Renal cortex interstitium (tissue), 11 donors: ENCODE measurements at regions not wholly inside any gene's neighbourhood (a gene's known extent, or its start where the extent isn't known, plus 50 kb on each side); places are given as distances from the start of the nearest gene placed in this dataset.
"Not testable (repeated sequence)": the region's sequence is repeated elsewhere in the genome, so short reads cannot be mapped to it uniquely, and the experiment has no call there.

Source experiments
- DNase-seq, 11 donors: peaks; one replicate each; pipeline ENCODE4 v3.0.0-alpha.2; 2013; ENCODE audit warnings: low read depth in 9 of 11, low spot score in 4 of 11; ENCODE audit errors: extremely low read depth in 1 of 11

GRCh38 chrY:12357204-12357603 lies 343.8 kb upstream of the USP9Y start:
- DNase-seq = no peak

DNA sequence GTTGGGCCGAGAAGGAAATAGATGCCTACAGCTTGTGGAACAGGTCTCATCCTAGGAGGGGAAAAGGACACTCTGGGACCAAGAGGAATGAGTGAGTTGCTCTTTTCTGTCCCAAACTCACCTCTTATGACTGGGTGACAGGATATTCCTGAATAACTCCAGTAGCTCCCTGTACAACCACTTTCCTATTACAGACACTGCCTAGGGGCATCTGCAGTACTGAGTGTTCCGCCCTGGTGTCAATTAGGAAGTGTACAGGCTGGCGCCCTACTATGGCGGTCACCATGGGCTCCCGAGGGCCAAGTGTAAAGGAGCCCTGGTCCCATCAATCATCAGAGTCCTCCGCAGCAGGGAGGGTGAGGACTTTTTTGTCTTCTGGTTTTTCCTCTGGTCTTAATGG lies 343.4 kb upstream of the USP9Y start:
- no peak for DNase-seq

DNA sequence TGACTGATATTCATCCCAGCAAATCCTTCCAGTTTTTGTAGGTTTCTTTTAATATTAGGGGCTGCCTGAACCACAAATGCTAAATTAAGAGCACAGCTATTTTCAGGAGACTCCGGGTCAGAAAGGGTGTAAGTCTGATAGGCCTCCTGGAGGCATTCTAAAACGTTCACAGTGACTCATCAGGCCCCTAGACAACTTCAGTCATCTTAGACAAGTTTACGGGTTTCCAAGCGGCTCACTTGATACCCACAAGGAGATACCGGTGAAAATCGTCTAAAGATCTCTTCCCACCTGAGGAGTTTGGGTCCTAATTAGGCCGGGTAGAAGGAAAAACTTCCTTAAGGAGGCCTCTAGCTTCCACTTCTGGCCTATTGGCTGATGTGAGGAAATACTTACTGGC lies 342.7 kb upstream of the USP9Y start:
- DNase-seq = no peak

DNA sequence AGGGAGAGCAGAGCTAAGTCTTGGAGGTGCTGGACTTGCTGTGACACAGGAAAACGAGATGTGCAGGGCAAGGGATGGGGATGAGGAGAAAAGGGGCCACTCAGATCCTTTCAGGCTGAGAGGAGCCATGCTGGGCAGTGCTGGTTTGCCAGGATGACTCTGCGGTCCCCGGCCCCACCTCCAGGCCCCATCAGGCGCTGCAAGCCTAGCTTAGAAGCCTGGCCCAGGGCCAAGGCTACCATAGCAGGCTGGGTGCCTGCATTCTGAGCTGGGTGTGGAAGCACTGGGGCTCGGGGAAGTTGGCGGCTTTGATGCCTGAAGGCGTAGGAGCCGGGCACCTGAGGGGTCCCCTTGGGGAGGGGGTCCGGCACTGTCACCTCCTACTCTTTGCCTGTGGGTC lies 341.2 kb upstream of the USP9Y start:
- no peak for DNase-seq

GRCh38 chrY:12360496-12360895 lies 340.5 kb upstream of the USP9Y start:
- DNase-seq = no peak

GRCh38 chrY:12365311-12365910 lies 335.6 kb upstream of the USP9Y start:
- DNase-seq = no peak

DNA sequence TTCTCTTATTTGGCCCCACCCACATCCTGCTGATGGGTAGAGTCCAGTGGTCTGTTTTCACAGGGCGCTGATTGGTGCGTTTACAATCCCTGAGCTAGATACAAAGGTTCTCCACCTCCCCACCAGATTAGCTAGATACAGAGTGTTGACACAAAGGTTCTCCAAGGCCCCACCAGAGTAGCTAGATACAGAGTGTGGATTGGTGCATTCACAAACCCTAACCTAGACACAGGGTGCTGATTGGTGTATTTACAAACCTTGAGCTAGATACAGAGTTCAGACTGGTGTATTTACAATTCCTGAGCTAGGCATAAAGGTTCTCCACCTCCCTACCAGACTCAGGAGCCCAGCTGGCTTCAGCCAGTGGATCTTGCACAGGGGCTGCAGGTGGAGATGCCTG lies 326.4 kb upstream of the USP9Y start:
- DNase-seq = not testable (repeated sequence)

GRCh38 chrY:12391655-12392559 lies 309.1 kb upstream of the USP9Y start:
- not testable (repeated sequence) for DNase-seq

DNA sequence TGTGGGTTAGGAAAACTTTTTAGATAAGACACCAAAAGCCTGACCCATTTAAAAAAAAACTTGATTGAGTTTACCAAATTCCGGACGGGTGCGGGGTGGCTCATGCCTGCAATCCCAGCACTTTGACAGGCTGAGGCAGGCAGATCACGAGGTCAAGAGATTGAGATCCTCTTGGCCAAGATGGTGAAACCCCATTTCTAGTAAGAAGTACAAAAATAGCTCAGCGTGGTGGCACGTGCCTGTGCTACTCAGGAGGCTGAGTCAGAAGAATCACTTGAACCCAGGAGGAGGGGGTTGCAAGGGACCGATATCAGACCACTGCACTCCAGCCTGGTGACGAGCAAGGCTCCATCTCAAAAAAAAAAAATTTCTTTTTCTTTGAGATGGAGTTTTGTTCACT lies 307.8 kb upstream of the USP9Y start:
- no peak for DNase-seq

GRCh38 chrY:12395381-12396120 lies 305.5 kb upstream of the USP9Y start:
- DNase-seq = not testable (repeated sequence)

DNA sequence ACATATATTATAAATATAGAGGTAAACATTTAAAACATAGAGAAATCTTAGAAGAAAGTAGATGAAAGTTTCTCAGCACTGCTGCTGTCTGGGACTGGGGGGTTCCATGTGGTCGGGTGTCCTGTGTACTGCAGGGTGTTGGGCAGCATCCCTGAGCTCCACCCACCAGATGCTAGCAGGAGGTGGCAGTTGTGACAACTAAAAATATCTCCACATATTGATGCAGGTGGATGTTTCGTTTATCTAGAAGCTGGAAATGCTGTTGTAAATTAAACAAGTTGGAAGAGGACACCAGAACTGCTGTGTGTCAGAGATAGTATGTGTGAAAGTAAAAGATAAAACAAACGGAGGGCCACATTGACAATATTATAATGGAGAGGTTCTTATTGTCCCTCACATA lies 297.1 kb upstream of the USP9Y start:
- DNase-seq = no peak

GRCh38 chrY:12408236-12408635 lies 292.8 kb upstream of the USP9Y start:
- no peak for DNase-seq

DNA sequence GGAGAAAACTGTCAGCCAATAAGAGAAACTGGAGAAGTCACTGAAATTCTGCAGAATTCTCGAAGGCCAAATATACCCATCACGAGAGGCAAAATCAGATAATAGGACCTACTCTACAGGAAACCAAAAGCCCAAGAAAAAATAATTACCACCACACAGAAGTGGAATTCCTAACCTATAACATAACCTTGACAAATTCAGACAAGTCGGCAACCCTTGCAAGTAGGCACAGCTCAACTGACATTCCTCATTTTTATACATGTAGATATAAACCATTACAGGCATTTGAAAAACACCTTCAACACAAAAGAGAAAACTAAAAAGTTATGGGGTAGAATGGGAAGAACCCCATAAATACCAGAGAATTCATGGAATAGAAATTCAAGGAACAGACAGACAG lies 290.3 kb upstream of the USP9Y start:
- no peak for DNase-seq

- peak in 3 of 11 donors; percentile 24 to 38 (median 36) for DNase-seq
Measured at GRCh38 chrY:12421072-12421787, 279.8 kb upstream of the USP9Y start.

DNA sequence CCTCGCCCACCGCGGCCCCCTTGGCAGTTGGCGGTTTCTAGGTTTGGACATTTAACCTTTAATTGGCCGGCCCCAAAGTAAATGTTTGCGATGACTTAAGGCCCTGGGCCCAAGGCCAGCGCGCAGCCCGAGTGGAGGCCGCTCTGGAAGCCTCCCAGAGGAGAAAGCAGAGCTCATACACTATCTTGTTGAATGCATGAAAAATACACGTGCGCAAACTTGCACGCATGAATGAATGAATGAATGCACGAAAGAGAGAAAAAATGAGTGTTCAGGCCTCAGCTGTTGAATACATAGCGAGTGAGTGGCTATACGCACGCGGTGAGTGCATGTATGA lies 279.3 kb upstream of the USP9Y start:
- DNase-seq = no peak

- DNase-seq = no peak
Measured at GRCh38 chrY:12422536-12422935, 278.5 kb upstream of the USP9Y start.

DNA sequence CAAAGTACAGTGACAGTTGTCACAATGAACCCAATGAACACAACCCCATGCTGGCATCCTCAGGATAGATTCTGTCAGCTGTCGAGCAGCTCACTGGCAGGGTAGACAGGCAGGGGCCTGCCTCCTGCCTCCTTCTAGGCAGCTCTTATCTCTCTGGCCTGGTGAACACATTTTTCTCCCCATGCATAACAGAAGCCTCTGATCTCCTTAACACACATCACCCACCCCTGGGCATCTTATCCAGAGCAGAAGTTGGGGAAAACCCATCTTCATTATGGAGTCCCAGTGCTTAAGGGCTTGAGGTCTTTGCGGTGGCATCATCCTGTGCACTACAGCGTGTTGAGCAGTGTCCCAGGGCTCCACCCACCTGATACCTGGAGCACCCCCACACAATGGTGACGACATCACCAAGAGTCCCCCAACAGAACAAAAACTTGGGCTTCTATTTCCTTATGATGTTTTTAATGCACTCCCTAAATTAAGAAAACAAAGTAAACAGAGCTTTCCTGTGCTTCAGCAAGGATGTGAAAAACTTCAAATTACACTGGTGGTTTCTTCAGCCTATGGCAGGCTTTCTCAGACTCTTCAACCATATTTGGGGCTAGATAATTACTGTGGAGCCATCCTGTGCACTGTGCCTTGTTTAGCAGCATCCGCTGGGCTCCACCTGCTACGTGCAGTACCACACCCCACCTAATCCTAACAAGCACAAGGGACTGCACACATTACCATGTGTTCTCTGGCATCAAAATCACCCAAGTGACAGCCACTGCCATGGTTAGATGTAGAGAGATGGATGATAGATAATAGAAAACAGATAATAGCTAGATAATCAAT lies 277.4 kb upstream of the USP9Y start:
- no peak for DNase-seq

DNA sequence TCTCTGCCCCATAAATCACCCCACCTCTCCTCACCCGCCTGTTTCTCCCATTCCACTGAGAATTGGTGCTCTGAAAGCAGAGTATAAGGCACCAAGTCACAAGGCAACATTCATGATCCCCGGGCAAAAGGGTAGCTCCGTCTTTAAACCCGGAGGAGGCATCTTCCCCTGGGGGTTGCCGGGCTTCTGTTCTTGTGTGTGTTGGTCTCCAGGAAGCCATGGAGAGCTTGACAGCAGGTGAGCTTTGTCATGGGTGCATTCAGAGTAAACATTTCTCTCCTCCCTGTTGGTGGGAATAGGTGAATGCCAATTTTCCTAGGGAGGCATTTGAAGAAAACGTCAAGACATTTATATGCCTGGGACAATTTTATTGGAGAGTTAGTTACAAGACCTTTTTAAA lies 275.5 kb upstream of the USP9Y start:
- DNase-seq = no peak

- DNase-seq = no peak
Measured at GRCh38 chrY:12427361-12427760, 273.7 kb upstream of the USP9Y start.
